Activated CD4-positive, alpha-beta T cell treated with anti-CD3 and anti-CD28 coated beads, Interleukin-2, amount 50 U/mL, for 16 hours (primary cell): ENCODE measurements at regions not wholly inside any gene's neighbourhood (a gene's known extent, or its start where the extent isn't known, plus 50 kb on each side); places are given as distances from the start of the nearest gene placed in this dataset.
"Not testable (repeated sequence)": the region's sequence is repeated elsewhere in the genome, so short reads cannot be mapped to it uniquely, and the experiment has no call there.

Source experiments
- DNase-seq: peaks from one replicate; pipeline ENCODE4 v3.0.0-alpha.2; 2020

DNA sequence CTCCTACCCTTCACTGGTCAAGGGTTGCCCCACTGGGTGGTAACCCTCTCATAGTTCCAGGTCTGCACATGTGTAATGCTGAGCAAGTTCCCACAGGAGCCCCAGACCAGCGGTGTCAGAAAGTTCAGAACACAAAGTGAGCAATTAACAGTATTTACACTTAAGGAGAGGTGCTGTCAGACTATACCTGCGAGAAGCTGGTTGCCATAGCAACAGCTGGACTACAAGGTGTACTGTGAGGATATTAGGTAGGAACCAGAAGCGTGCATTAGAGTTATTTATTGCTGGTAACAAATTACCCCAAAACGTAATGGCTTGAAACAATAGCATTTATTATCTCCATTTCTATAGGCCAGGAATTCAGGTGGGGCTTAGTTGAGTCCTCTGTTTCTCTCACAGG lies 317.0 kb upstream of the RPS23 start:
- DNase-seq: no peak

DNA sequence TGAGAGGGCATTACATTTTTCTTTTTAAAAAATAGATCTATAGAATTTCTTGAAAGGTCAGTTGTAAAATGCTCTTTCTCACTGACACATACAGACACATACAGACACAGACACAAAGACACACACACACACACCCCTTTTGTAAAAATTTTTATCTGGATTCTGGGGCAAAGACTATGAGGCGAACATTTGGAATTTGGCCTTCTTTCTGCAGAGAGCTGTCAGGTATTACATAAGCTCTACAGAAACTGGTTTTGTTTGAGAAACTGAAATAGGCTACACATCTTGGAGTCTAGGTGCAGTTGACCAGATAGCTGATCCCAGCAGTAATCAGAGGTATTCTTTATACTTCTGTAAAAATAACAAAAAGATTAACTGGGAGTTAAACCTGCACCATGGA lies 315.9 kb upstream of the RPS23 start:
- DNase-seq: no peak

DNA sequence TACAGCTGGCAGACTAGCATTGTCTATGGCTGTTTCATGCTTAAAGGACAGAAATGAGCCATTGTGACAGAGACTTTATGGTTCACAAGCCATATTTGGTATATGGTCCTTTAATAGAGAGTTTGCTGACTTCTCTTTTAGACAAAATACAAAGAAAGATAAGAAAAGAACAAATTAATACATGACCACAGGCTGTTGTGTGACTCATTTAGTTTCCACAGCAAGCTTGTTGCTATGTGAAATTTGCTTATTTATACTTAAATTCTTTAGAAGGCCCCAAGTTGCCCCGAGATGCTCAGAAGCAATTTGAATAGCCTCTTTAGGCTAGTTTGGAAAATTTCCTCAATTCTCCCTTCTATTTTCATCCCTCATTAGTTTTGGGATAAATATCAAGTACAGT lies 315.3 kb upstream of the RPS23 start:
- no peak for DNase-seq

DNA sequence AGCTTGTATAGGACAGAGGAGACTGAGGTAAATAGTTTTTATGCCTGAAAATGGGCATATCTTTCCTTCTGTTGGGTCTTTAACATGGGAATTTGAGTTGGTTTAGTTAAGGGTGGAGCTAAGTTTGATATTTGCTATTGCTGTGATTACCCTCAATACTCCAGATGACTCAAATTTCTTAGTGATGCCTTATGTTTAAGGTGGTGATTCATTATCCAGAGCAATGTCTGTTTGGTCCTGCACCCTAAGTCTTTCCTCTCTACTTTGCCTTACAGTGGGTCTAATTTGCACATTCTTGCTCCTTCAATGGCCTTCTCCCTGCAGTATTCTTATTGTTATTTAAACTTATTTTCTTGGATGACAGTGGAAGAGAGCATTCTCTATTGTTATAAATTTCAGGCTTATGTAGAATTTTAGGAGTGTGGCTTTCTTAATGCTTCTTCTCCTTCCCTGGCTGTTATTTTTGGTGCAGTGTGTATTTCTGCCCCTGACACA lies 312.9 kb upstream of the RPS23 start:
- DNase-seq: no peak

DNA sequence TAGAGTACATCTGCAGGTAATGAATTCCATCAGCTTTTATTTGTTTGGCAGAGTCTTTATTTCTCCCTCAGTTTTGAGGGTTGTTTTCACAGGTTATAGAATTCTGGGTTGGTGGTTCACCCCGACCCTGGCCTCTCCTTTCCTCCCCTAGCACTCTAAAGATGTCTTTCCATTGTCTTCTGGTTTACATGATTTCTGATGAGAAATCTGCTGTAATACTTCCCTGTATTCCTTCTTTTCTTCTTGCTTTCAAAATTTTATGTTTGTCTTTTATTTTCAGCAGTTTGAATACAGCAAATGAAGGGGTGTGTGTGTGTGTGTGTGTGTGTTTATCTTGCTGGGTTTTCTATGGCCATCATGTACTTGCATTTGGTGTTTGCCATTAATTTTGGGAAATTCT lies 312.0 kb upstream of the RPS23 start:
- no peak for DNase-seq

DNA sequence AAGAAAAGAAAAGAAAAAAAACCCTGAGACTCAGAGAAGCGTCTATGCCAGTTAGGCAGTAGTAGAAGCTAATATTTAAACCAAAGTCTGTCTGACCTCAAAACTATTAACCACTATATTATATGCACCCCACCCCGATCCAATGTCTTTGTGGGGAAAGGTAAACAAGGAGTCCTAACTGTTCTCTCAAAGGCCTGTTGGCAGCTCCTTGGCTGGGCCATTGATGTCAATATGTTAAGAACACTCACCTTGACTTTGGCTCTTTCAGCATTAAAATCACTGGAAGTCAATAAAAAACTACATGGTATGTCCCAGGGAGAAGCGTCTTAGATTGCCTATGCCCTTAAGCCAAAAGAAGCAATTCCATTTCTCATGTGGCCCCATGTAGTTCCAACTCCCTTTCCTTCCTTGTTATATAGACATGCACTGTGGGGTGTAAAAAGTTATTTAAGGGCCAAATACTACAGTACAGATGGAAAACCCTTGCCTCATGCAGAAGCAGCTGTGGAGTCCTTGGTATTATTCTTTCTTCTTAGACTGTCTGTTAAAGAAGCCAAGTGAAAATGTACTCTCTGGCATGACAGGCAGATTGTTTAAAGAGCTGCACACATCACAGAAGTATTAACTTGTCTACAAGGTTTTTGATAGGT lies 308.6 kb upstream of the RPS23 start:
- DNase-seq: no peak

DNA sequence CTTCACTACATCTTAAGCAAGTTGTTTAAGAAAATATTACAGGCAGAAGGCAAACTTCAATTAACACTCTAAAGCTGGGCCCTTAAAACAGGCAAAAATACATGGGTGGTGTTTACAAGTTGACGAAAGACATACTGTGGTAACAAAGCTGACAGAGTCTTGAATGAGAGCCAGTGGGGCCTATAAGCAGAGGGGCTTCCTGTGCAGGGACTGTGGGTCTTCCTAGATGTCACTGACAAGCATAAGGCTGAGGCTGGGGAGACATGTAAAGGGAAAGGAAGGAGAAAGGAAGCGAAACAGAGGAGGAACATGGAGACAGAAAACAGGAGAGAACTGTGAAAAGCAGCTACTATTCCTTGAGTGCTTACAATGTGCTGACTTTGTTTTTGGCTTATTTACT lies 308.0 kb upstream of the RPS23 start:
- no peak for DNase-seq

DNA sequence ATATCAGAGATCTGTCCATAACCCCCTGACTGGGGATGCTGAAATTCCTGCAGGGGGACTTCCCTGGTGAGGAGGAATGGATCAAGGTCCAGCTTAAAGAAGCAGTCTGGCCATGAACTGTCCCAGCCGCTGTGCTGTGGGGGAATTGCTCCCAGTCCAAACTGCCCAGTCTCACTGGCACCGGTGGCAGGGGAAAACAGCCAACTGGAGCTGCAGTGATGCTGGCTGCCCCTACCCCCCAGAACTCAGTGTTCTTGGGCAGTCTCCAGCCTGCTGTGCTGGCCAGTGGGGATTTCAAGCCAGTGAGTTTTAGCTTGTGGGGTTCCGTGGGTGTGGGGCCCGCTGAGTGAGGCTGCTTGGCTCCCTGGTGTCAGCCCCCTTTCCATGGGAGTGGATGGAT lies 306.5 kb upstream of the RPS23 start:
- no peak for DNase-seq

DNA sequence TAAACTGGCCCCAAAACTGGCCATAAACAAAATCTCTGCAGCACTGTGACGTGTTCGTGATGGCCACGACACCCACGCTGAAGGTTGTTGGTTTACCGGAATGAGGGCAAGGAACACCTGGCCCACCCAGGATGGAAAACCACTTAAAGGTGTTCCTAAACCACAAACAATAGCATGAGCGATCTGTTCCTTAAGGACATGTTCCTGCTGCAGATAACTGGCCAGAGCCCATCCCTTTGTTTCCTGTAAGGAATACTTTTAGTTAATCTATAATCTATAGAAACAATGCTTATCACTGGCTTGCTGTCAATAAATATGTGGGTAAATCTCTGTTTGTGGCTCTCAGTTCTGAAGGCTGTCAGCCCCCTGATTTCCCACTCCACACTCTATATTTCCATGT lies 305.2 kb upstream of the RPS23 start:
- not testable (repeated sequence) for DNase-seq

DNA sequence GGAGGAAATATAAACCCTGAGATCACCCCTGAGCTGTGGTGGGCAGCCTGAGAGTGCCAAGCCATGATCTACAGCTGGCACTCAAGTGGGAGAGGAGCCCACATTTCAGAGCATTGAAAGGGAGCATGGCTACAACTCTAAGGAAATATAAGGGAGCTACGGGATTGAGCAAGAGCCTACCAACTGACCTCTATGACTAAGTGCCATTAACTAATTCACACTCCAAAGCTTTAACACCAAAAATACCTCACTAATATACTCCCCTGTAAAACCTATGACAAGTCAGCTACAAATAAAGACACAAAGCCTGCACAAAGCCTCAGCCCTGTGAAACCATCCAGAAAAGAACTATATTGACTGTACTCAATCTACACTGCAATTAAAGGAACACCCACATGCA lies 286.8 kb upstream of the RPS23 start:
- DNase-seq: no peak

DNA sequence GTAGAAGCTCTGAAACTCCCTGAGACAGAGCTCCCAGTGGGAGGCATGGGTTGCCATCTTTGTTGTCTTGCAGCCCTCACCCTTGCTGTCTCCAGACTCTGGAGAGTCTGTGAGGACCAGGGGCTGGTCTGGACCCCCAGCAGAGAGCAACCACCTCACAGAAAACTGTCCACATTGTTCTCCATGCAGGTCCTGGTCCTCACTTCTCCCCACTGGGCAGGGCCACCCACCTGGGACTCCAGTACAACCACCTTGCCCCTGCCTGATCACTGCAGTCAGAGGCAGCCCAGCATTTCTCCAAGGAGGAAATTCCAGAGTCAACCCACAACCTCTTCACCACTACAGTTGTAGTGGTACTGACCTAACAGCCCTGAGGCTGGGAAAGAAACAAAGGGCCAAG lies 285.6 kb upstream of the RPS23 start:
- no peak for DNase-seq

DNA sequence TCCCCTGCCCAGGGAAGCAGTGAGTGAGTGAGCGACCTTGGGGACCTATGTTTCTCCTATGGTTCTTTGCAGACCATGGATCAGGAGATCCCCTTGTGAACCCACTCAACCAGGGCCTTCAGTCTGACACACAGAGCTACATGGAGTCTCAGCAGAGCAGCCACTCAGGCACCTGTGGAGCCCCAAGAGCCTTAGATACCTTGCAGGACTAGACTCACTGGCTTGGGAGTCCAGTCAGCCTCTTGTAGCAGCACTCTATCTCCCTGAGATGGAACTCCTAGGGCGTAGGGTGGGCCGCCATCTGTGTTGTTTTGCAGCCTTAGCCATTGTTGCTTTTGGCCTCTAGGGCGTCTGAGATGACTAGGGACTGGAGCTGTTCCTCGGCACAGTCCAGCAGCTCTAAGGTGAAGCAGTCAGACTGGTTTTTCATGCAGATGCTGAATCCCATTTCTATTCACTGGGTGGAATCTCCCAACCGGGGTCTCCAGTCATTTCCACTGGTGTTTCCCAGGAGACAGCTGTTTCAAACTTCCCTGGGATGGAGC lies 284.6 kb upstream of the RPS23 start:
- no peak for DNase-seq

DNA sequence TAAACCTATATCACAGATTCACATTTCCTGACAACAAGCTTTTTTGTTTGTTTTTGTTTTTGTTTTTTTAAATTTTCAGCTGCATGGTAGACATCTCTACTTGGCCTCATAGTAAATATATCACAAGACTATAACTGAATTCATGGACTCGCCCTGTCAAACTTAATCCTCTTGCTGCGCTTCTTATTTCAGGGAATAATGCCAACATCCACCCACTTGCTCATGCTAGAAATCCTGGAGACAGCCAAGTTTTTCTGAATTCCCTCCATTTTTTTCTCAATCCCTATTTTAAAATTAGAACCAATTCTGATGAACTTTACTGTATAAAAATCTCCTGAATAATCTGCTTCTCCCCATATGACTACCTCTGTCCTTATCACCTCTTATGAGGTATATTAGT lies 283.6 kb upstream of the RPS23 start:
- no peak for DNase-seq

DNA sequence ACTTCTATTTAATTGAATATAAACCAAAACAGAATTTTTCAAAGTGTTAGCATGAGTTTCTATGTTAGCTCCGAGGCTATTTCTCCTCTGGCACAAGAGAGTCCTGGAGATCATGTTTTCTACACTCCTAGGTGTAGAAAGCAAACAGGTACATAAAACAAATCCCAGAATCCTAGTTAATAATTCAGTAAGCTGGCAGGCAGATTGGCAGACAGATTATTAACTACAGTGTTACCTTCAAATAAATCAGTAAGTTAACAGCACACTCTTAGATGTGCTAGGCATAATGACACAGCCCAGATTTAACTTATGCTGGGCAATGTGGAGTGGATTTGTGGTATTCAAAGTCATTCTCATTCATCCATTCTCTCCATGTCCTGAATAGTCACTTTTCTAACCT lies 282.8 kb upstream of the RPS23 start:
- no peak for DNase-seq

DNA sequence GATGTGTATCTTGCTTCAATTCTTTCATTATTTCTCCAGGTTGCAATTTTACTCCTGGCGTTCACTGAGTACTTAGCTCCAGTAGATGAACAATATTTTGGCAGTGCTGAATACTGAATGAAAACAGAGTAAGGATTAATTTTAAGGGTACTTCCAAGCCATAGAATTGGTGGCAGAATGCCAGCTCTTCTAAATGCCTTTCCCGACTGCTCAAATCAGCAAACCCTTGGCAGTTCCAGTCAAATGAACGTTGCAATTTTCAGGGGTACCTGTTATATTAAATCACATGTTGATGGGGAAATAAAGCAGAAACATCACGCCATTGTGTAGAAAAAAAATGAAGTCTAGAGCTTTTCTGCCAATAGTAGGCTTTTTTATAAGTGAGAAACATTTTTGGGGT lies 282.4 kb upstream of the RPS23 start:
- DNase-seq: no peak

DNA sequence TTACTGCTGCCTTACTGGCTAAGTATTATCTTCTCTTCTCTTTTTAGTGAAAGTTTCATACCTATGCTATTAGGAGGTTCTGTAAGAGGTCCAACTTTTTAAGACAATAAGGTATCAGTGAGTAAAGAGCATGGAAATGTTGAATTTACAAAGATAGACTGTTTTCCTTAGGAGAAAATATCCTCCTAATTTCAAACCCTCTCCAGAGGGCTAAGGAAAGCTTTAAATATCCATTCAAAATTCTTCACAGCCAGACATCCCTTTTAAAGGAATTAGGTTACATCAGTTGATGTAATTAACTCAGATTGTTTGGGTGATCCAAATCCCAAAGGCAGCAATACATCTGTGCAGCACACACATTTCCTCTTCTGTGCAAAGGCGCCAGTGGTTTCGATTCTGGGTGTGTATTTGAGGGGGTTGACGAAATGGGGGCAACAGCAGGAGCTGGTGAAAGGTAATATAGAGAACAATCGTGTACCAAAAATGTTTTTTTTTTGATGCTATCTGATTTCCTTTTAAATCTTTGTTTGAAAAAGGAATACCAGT lies 273.8 kb upstream of the RPS23 start:
- DNase-seq: no peak

DNA sequence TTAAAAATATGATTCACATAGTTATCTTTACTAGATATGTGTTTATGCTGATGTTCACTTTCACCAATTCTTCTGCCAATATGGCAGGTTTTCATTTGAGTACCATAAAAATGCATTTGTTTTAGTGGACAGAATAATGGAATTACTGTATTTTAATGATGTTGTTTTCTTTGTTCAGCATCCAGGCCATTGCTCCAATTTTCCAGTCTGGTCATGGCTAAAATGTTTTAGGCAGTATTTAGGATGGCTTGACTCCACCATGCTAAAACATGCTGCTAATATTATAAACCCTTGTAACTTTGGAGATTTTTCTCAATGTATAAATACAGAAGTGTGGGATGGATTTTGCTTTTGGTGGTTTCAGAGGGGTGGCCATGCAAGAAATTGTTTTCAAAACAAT lies 273.0 kb upstream of the RPS23 start:
- DNase-seq: no peak

DNA sequence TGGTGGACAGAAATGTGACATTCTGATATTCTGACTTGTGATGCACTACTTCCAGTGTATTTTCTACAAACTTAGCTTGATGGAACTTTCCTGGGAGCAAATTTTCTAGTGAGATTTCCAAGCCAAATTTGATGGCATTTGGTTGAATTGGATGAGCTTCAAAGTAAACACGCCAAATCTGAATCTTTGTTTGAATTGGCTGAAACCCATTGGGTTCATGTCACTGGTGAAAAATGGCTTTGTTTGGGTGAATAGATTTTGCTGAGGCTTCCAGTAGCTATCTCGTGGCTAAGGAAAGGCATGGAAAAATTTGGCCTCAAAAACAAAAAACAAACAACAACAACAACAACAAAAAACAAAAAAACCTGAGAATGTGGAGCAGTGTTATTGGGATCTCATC lies 271.1 kb upstream of the RPS23 start:
- no peak for DNase-seq

DNA sequence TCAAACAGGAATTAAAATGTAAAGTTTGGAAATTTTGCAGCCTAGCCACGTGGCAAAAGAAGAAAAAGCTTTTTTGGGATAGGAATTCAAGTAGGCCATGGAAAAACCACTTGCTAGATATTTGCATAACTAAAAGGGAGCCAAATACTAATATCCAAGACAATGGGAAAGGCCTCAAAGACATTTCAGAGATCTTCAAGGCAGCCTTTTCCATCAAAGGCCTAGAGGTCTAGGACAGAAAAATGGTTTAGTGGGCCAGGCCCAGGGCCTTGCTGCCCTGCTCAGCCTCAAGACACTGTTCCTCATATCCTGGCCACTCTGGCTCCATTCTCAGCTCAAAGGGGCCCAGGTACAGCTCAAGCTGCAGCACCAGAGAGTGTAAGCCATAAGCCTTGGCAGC lies 265.9 kb upstream of the RPS23 start:
- no peak for DNase-seq

DNA sequence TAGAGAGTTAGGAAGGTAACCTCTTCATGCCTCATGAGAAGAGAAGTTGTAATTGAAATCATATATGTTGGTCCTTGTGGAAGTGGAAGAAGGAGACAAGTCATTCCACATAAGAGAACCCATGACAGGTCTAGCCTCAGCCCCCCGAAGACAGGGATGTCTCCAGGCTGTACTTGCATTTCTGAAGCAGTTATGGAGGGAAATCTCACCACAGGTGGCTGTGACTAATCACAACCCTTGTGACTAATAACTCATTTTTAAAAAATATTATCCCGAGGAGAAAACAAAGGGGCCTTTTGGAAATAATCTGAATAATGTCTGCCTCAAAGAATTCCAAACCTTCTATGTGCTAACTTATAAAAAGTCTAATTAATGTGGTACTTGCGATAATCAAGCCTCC lies 262.1 kb upstream of the RPS23 start:
- no peak for DNase-seq

DNA sequence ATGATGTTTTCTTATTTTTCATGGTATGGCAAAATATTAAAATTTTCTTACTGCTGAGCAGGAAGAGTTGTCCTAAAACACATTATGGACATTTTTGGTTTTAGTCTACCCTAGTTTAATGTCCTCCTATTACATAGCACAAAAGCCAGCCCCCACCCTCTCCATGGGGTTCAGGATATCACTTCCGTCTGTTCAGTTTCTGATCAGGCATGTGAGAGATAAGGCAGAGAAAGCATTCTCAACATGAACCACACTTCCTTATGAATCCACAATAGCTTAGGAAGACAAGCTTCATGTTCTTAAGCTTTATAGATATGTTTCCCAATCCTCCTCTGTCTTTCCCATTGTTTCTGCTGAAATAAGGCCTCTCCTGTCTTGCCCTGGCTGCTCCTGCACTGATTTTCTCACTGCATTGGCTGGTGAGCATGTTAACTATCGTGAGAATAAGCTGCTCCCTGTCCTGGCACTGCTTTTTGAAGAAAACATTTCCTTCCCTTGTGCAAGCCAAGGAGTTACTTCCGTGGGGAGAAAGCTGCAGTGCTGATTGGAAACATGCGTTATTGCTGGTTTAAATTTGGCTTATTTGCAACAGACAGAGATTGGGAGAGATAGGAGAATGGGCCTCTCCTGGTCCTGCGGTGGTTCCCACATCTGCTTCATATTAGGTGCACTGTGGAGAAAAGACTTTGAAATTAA lies 260.3 kb upstream of the RPS23 start:
- DNase-seq: no peak

DNA sequence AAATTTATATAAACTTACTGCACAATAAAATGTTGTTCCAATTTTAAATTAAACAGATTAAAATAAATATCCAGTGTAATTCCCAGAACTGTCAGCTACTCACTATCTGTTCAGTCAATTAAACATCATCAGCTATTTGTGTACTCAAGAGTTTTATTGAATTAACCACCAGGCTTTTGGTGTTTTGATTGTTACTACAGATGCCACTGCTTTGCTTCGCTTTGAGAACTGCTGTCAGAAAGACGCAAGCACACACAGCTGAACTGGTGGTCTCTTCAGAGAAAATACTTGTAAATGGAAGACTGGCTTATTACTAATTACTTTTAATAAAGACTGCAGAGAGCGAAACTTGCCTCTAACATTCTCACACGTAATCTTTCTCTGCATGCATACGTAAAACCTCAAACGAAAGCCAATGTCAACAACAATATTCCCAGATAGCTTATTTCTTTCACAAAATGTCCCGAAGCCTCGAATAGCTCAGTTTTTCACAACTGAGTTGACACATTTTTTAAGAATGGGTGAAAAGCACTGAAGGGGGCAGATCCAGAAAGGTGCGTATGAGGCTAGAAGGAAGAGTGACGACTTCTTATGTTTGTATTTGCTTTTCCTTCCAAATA lies 259.6 kb upstream of the RPS23 start:
- no peak for DNase-seq

DNA sequence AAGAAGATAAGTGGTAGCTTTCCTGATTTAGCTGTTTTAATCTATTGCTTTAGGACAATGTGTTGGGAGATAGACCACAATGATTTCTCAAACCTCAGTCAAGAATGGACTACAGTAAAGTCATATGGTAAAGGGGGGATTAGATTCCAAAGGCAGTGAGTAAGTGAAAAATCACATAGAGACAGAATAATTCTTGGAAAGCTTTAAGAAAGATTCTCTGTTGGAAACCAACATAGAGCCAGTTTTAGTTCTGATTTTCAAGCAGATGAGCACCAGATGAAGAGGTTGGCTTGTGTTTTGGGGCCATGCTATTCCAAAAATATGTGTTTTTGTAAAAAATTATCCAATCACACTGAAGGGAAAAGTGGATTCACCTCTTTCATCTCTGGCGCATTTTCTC lies 256.8 kb upstream of the RPS23 start:
- DNase-seq: no peak

DNA sequence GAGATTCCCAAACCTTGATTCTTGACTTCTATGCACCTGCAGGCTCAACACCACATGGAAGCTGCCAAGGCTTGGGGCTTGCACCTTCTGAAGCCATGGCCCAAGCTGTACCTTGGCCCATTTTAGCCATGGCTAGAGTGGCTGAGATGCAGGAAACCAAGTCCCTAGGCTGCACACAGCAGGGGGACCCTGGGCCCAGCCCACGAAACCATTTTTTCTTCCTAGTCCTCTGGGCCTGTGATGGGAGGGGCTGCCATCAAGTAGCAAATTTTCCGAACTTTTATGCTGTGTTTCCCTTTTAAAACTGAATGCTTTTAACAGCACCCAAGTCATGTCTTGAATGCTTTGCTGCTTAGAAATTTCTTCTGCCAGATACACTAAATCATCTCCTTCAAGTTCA lies 253.9 kb upstream of the RPS23 start:
- DNase-seq: not testable (repeated sequence)
